ENCODE measurements at regions not wholly inside any gene's neighbourhood (a gene's known extent, or its start where the extent isn't known, plus 50 kb on each side); places are given as distances from the start of the nearest gene placed in this dataset.

DNA sequence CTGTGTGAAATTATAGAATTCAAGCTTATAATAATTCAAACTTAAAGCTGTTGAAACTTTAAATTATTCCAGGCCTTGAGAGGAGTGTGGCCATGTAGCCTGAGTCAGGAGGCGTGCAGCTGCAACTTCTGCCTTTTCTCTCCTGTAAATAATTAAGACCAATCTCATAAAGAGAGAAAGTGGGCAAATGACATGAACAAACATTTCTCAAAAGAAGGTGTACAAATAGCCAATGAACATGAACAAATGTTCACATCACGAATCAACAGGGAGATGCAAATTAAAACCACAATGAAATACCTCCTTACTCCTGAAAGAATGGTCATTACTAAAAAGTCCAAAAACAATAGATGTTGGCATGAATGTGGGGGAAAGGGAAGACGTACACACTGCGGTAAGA lies 149.1 kb upstream of the MYCN start:
- Histone ChIP-seq H3K4me3 (ENCODE audit: low read depth in 1 of 5, low read length in 5 of 5) (no peak overlapping the region), H3K4me1 (ENCODE audit: control insufficient read depth in 5 of 5, insufficient read depth in 5 of 5, low read length in 5 of 5) (peaks cover 0 to 19% (median 8%) of the 10 kb centered on the region in 5 donors), H3K9ac (ENCODE audit: low read length in 5 of 5) (no peak overlapping the region), H3K9me3 (ENCODE audit: control insufficient read depth in 5 of 5, low read length in 5 of 5) (no peaks in the 10 kb centered on the region), H3K27ac (ENCODE audit: low read depth, low read length) (no peak overlapping the region), H3K27me3 (ENCODE audit: control insufficient read depth in 5 of 5, insufficient read depth in 4 of 5, low read length in 5 of 5) (peaks cover 0 to 14% (median 9%) of the 10 kb centered on the region in 5 donors), H3K36me3 (ENCODE audit: control insufficient read depth in 5 of 5, insufficient read depth in 5 of 5, low read length in 5 of 5) (no peaks in the 10 kb centered on the region)

DNA sequence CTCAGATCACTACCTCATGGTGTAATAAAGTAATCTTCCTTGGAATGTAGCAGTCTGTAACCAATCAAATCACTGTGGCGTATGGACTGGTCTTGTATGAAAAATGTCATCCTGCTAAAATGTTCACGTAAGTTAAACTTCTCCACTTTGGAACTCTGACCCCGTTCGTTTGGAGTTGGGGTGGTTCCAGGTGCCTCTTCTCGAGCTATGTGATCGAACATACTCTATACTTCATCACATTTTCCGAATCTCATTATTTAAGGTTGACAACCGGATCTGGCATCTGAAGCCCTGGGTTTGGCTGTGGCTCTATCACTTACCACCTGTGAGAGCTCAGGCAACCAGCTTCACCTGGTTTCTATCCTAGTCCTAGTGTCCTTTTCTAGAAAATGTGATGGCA lies 148.0 kb upstream of the MYCN start:
- Histone ChIP-seq H3K36me3 (ENCODE audit: control insufficient read depth in 5 of 5, insufficient read depth in 5 of 5, low read length in 5 of 5) (no peaks in the 10 kb centered on the region), H3K9ac (ENCODE audit: low read length in 5 of 5) (no peak overlapping the region), H3K9me3 (ENCODE audit: control insufficient read depth in 5 of 5, low read length in 5 of 5) (no peaks in the 10 kb centered on the region), H3K27me3 (ENCODE audit: control insufficient read depth in 5 of 5, insufficient read depth in 4 of 5, low read length in 5 of 5) (peaks cover 0 to 20% (median 11%) of the 10 kb centered on the region in 5 donors), H3K27ac (ENCODE audit: low read depth, low read length) (no peak overlapping the region), H3K4me3 (ENCODE audit: low read depth in 1 of 5, low read length in 5 of 5) (no peak overlapping the region), H3K4me1 (ENCODE audit: control insufficient read depth in 5 of 5, insufficient read depth in 5 of 5, low read length in 5 of 5) (peaks cover 0 to 19% (median 8%) of the 10 kb centered on the region in 5 donors)

DNA sequence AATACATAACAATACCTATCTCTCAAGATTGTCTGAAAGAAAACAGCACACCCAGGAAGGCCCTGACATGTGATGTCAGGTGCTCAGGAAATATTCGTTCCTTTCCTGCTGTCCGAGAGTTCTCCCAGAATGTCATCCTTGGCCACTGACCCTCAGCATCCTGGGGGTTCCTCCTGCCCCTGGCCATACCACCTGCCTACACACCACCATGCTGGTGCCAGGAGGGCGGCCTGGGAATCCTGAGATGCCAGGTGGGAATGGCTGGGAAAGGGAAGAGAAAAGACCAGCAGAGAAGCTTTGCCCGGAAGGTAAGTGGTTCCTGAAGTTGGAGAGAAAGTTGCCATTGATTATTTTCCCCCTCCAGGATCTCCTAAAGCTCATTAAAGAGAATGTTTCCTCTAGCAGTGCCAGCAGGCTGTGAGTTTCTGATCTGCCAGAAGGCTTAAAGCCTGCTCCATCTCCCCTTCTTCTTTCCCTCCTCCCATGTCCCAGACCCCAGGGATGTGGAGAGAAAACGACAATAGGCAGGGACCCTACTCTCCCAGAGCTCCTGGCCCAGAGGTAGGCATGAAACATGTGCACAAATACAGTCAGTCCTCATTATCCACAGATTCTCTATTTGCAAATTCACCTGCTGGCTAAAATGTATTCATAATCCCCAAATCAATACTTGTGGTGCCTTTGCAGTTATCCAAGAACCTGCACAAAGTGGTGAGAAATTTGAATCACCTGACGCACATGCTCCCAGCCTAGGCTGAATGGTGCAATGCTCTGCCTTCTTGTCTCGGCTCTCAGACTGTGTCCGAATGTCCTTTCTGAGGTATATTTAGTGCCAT lies 147.1 kb upstream of the MYCN start:
- no peaks in the 10 kb centered on the region for H3K9me3 ChIP-seq (ENCODE audit: control insufficient read depth in 5 of 5, low read length in 5 of 5)
- H3K27me3 ChIP-seq (ENCODE audit: control insufficient read depth in 5 of 5, insufficient read depth in 4 of 5, low read length in 5 of 5) = peaks cover 0 to 21% (median 14%) of the 10 kb centered on the region in 5 donors
- no peaks in the 10 kb centered on the region for H3K36me3 ChIP-seq (ENCODE audit: control insufficient read depth in 5 of 5, insufficient read depth in 5 of 5, low read length in 5 of 5)
- H3K27ac ChIP-seq (ENCODE audit: low read depth, low read length) = no peak overlapping the region
- H3K4me3 ChIP-seq (ENCODE audit: low read depth in 1 of 5, low read length in 5 of 5) = no peak overlapping the region
- peaks cover 0 to 18% (median 8%) of the 10 kb centered on the region in 5 donors for H3K4me1 ChIP-seq (ENCODE audit: control insufficient read depth in 5 of 5, insufficient read depth in 5 of 5, low read length in 5 of 5)
- H3K9ac ChIP-seq (ENCODE audit: low read length in 5 of 5) = no peak overlapping the region

DNA sequence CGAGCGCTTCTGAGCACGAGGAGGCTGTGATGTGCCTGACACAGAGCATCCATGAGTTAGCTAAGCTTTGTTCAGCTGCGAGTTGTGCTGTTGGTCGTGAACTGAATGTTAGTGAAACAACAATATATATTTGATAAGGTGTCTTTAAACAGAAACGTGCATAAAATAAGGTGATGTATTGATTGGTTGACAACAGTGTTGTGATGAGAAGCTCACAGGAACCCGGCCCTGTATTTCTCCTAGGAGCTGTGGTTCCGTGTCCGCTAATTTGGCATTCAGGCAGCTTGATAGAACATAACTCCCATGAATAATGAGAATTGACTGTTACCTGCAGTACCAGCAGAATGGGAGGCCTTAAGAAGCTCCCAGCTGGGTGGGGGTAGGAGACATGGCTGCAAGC lies 146.4 kb upstream of the MYCN start:
- no peak overlapping the region for H3K27ac ChIP-seq (ENCODE audit: low read depth, low read length)
- H3K4me3 ChIP-seq (ENCODE audit: low read depth in 1 of 5, low read length in 5 of 5) = no peak overlapping the region
- H3K9ac ChIP-seq (ENCODE audit: low read length in 5 of 5) = no peak overlapping the region
- H3K36me3 ChIP-seq (ENCODE audit: control insufficient read depth in 5 of 5, insufficient read depth in 5 of 5, low read length in 5 of 5) = no peaks in the 10 kb centered on the region
- peaks cover 0 to 16% (median 14%) of the 10 kb centered on the region in 5 donors for H3K27me3 ChIP-seq (ENCODE audit: control insufficient read depth in 5 of 5, insufficient read depth in 4 of 5, low read length in 5 of 5)
- H3K4me1 ChIP-seq (ENCODE audit: control insufficient read depth in 5 of 5, insufficient read depth in 5 of 5, low read length in 5 of 5) = peaks cover 0 to 11% (median 8%) of the 10 kb centered on the region in 5 donors
- H3K9me3 ChIP-seq (ENCODE audit: control insufficient read depth in 5 of 5, low read length in 5 of 5) = no peaks in the 10 kb centered on the region

DNA sequence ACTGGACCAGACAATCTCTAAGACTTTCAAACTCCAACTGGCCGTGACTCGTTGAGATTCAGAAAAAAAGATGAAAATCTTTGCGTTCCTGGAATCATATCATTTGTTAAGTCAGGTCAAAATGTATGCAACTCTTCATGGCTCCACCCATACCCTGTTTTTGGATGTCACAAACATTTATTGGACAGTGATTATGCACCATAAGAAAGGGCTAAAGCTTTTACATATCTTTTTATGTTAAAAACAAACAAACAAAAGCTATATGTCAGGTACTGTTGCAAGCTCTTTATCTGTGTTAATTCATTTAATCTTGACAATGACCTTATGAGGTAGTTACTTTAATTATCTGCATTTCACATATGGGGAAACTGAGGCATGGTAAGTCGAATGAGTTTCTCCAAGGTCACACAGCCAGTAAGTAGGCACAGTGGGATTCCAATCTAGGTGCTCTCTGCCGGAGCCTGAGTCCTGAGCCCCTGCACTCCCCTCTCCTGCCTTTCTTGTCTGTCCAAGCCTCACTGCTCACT lies 145.7 kb upstream of the MYCN start:
- Histone ChIP-seq H3K4me3 (ENCODE audit: low read depth in 1 of 5, low read length in 5 of 5) (no peak overlapping the region), H3K9ac (ENCODE audit: low read length in 5 of 5) (no peak overlapping the region), H3K27ac (ENCODE audit: low read depth, low read length) (no peak overlapping the region), H3K9me3 (ENCODE audit: control insufficient read depth in 5 of 5, low read length in 5 of 5) (no peaks in the 10 kb centered on the region), H3K36me3 (ENCODE audit: control insufficient read depth in 5 of 5, insufficient read depth in 5 of 5, low read length in 5 of 5) (no peaks in the 10 kb centered on the region), H3K4me1 (ENCODE audit: control insufficient read depth in 5 of 5, insufficient read depth in 5 of 5, low read length in 5 of 5) (peaks cover 0 to 11% (median 8%) of the 10 kb centered on the region in 5 donors), H3K27me3 (ENCODE audit: control insufficient read depth in 5 of 5, insufficient read depth in 4 of 5, low read length in 5 of 5) (peaks cover 0 to 16% (median 14%) of the 10 kb centered on the region in 5 donors)

DNA sequence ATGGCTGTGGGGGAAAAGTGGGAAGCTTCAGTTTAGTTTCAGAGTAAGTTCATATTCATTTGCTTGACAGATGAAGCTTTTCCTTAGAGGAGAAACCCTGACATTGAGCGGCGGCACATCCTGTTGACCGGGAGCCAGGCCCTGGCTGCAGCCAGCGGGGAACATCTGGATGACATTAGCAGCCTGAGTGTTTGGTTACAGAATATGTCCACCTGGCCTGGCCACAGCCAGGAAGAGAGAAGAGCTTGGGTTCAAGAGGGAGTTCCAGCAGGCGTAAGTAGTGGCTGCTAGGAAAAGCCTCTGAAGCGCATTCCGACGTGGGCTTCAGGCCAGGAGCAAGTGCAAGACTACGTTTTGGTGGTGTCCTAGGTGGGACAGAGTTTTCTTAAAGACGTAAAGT lies 144.9 kb upstream of the MYCN start:
- H3K36me3 ChIP-seq (ENCODE audit: control insufficient read depth in 5 of 5, insufficient read depth in 5 of 5, low read length in 5 of 5) = no peaks in the 10 kb centered on the region
- H3K4me1 ChIP-seq (ENCODE audit: control insufficient read depth in 5 of 5, insufficient read depth in 5 of 5, low read length in 5 of 5) = peaks cover 0 to 11% (median 8%) of the 10 kb centered on the region in 5 donors
- no peak overlapping the region for H3K27ac ChIP-seq (ENCODE audit: low read depth, low read length)
- peaks cover 0 to 16% (median 11%) of the 10 kb centered on the region in 5 donors for H3K27me3 ChIP-seq (ENCODE audit: control insufficient read depth in 5 of 5, insufficient read depth in 4 of 5, low read length in 5 of 5)
- H3K9ac ChIP-seq (ENCODE audit: low read length in 5 of 5) = no peak overlapping the region
- no peak overlapping the region for H3K4me3 ChIP-seq (ENCODE audit: low read depth in 1 of 5, low read length in 5 of 5)
- no peaks in the 10 kb centered on the region for H3K9me3 ChIP-seq (ENCODE audit: control insufficient read depth in 5 of 5, low read length in 5 of 5)

DNA sequence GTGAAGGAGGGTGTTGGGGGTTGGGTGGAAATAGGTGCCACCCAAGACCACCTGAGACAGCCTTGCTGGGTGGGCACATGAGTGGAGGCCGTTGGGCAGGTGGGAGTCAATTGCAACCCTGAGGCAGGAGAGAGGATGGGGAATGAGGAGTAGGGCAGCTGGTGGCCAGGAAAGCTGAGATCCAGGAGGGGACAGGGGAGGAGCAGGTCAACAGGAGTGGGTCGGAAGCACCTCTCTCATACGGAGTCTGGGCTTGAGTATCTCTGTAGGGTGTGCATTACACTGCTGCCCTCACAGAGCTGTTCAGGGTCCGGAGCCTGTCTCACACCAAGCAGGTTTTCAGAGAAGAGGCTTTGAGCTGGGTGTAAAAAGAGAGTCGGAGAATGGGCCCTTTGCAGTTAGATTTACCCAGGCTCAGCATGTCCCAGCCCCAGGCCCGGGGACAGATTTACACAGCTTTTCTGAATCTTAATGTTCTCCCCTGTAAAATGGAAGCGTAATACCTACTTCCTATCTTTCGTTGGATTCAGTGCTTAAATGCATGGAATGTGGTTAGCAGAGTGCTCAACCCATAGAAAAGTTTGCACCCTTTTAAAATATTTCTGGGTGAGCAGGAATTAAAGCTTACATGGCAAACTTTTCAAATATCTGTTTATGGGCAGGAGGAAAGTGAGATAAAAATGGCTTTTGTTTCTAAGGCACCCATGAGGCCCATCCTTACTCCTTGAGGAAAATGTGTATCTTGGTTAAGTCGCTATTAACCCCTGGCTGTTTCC lies 144.0 kb upstream of the MYCN start:
- no peaks in the 10 kb centered on the region for H3K36me3 ChIP-seq (ENCODE audit: control insufficient read depth in 5 of 5, insufficient read depth in 5 of 5, low read length in 5 of 5)
- peaks cover 0 to 16% (median 9%) of the 10 kb centered on the region in 5 donors for H3K27me3 ChIP-seq (ENCODE audit: control insufficient read depth in 5 of 5, insufficient read depth in 4 of 5, low read length in 5 of 5)
- no peak overlapping the region for H3K27ac ChIP-seq (ENCODE audit: low read depth, low read length)
- H3K4me1 ChIP-seq (ENCODE audit: control insufficient read depth in 5 of 5, insufficient read depth in 5 of 5, low read length in 5 of 5) = peaks cover 0 to 11% (median 8%) of the 10 kb centered on the region in 5 donors
- H3K9ac ChIP-seq (ENCODE audit: low read length in 5 of 5) = no peak overlapping the region
- no peak overlapping the region for H3K4me3 ChIP-seq (ENCODE audit: low read depth in 1 of 5, low read length in 5 of 5)
- H3K9me3 ChIP-seq (ENCODE audit: control insufficient read depth in 5 of 5, low read length in 5 of 5) = no peaks in the 10 kb centered on the region

DNA sequence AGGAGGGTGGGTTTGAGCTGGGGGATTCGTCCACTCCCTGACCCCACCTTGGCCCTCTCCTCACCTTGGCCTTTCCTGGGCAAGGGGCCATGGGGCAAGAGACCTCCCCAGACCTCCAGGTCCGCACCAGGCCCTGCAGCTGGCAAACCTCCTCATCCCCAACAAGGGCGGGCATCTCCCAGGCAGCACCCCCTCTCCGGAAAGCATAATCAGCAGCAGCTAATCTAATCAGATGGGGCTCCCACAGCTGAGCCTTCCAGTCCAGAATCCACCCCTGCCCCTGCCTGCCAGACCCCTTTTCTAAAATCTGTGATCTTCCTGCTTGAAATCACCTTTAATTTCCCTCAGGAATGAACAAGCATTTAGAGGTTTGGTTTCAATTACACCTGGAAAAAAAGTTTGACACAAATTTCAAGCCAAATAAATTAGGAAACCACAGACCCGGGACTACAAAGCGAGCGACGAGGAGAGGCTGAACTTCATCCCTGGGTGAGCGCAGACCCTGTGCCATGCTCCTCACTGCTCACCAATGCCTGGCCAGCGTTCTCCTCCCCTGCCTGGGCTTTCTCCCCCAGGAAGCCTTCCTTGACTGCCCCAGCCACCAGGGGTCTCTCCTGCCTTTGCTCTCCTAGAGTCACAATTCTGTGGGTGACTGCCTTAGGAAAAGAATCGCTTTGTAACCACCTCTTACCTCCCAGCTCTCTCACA lies 143.0 kb upstream of the MYCN start:
- no peaks in the 10 kb centered on the region for H3K36me3 ChIP-seq (ENCODE audit: control insufficient read depth in 5 of 5, insufficient read depth in 5 of 5, low read length in 5 of 5)
- H3K4me3 ChIP-seq (ENCODE audit: low read depth in 1 of 5, low read length in 5 of 5) = no peak overlapping the region
- no peak overlapping the region for H3K27ac ChIP-seq (ENCODE audit: low read depth, low read length)
- no peaks in the 10 kb centered on the region for H3K9me3 ChIP-seq (ENCODE audit: control insufficient read depth in 5 of 5, low read length in 5 of 5)
- H3K9ac ChIP-seq (ENCODE audit: low read length in 5 of 5) = no peak overlapping the region
- H3K4me1 ChIP-seq (ENCODE audit: control insufficient read depth in 5 of 5, insufficient read depth in 5 of 5, low read length in 5 of 5) = peaks cover 0 to 11% (median 8%) of the 10 kb centered on the region in 5 donors
- peaks cover 0 to 16% (median 9%) of the 10 kb centered on the region in 5 donors for H3K27me3 ChIP-seq (ENCODE audit: control insufficient read depth in 5 of 5, insufficient read depth in 4 of 5, low read length in 5 of 5)

DNA sequence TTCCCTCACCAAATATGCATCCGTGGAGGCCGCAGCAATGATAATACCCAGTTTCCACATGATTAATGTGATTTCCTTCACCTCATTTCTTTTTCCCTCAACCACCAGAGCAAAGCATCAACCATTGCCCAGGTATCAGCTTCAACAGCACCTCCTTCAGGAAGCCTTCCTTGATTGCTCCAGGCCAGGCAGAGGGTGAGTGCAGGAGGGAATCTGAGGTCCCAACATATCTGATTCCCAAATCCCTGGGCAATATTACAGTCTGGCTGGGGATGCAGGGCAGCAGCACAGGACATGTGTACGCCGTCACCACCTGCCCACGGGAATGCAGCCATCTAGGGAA lies 142.4 kb upstream of the MYCN start:
- Histone ChIP-seq H3K9ac (ENCODE audit: low read length in 5 of 5) (no peak overlapping the region), H3K9me3 (ENCODE audit: control insufficient read depth in 5 of 5, low read length in 5 of 5) (no peaks in the 10 kb centered on the region), H3K36me3 (ENCODE audit: control insufficient read depth in 5 of 5, insufficient read depth in 5 of 5, low read length in 5 of 5) (no peaks in the 10 kb centered on the region), H3K4me3 (ENCODE audit: low read depth in 1 of 5, low read length in 5 of 5) (no peak overlapping the region), H3K27ac (ENCODE audit: low read depth, low read length) (no peak overlapping the region), H3K4me1 (ENCODE audit: control insufficient read depth in 5 of 5, insufficient read depth in 5 of 5, low read length in 5 of 5) (peaks cover 2 to 11% (median 8%) of the 10 kb centered on the region in 5 donors), H3K27me3 (ENCODE audit: control insufficient read depth in 5 of 5, insufficient read depth in 4 of 5, low read length in 5 of 5) (peaks cover 0 to 16% (median 9%) of the 10 kb centered on the region in 5 donors)

All from subcutaneous abdominal adipose tissue (tissue), 5 donors.